NCI-H128 (cell line): ENCODE measurements at regions not wholly inside any gene's neighbourhood (a gene's known extent, or its start where the extent isn't known, plus 50 kb on each side); places are given as distances from the start of the nearest gene placed in this dataset.
"Not testable (repeated sequence)": the region's sequence is repeated elsewhere in the genome, so short reads cannot be mapped to it uniquely, and the experiment has no call there.

Experiments used
- DNase-seq: peaks from one replicate; lab custom pipeline; 2025; ENCODE audit not compliant: unreplicated experiment; lab: John Stamatoyannopoulos, UW

GRCh38 chr20:12068121-12068520 lies 150.4 kb downstream of the BTBD3 start:
- no peak for DNase-seq

DNA sequence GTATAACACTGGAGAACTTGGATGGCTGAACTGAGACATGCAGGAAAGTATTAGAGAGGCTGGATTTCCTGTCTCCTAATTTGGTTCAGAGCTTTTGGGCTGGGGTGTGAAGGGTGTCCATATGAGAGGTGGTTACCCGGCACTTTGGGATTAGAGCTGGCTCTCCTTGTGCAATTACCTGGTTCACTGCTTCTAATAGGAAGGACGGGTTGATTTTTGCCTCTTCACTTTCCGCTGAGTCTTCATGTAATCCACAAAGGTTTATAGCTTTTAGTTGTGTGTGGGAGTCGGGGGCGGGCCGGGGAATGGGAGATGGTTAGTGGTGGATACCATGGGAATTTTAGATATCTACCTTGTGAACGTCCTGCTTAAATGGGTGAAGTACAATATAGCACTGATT lies 151.5 kb downstream of the BTBD3 start:
- no peak for DNase-seq

- no peak for DNase-seq
Measured at GRCh38 chr20:12072221-12072953, 154.7 kb downstream of the BTBD3 start.

DNA sequence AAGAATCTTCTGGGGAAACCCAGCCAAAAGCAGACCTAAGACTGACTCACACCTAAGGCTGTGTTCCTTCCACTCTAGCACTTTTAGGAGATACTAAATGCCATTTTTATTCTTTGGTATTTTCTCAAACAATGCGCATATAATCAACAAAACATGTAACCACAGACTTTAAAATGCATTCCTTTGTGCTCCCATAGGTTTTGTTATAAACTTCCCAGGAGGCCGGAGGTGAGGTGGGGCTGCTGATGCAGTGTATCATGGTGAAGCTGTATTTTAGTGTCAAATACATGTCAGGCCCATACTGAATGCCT lies 155.2 kb downstream of the BTBD3 start:
- DNase-seq: no peak

- DNase-seq: no peak
Measured at GRCh38 chr20:12074111-12074655, 156.5 kb downstream of the BTBD3 start.

DNA sequence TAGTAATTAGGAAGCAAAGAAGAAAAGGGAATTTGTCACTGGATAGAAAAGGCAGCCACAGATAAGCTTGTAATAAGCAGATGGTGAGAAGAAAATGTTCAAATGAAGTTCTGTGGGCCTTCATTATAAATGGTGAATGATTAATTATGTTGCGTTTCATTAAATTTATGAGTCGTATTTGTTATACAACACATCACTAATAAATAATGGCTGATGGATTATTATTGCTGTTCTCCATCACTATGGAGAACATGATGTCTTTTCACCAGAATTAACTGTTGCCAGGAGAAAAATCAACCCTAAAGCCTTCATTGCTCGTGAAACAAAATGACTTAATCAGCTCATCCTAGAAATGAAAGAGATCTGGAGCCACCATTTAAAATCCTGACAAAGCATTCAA lies 158.5 kb downstream of the BTBD3 start:
- DNase-seq: no peak

DNA sequence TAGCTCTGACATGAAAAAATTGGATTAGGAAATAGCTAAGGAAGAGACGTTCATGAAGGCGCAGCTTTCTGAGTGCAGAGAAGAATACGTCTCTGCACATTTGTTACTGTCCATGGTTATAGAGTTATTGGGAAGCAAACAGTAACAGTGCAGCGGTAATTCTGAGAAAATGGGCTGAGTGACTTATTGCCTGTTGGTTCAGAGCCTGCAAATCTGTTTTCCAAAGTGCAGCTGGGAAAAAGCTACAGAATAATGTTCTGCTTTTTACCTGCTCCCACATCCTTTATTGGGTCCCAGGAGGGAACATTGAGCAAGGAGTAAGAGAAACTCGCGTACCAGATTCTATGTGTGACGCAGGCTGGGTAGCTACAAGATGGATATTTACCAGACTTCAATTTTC lies 160.2 kb downstream of the BTBD3 start:
- DNase-seq: no peak

DNA sequence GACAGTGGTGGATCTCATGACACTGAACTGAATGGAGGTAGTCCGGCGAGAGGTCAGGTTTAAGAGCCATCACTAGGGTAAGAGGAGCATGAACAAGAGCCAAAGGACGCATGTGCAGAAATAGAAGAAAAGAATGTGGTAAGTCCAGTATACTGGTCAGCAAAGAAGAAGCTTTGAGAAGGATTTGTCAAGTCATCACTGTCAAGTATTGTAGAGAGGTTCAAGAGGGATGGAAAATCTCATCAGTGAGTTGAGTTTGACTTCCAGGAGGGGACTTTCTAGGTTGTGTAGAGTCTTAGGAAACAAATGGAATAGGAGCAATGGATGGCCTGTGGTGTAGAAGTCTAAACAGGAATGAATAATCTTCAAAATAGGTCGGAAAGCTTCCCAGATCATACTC lies 161.8 kb downstream of the BTBD3 start:
- DNase-seq: no peak

DNA sequence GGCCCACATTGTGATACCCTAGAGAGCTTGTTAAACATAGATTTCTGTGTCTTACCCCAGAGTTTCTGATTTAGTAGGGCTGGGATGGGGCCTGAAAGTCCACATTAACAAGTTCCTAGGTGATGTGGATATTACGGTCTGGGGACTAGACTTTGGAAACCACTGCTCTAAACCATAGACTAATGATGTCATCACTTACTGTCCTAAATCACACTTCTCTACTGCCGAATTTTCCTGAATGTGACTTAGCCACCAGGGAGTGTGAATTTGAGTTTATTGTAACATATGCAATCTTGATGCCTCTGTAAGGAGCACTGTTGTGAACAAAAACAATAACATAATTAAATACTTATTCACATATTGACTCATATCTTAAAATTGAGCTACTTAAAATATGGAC lies 165.6 kb downstream of the BTBD3 start:
- DNase-seq: no peak

- DNase-seq: no peak
Measured at GRCh38 chr20:12084482-12084881, 166.8 kb downstream of the BTBD3 start.

DNA sequence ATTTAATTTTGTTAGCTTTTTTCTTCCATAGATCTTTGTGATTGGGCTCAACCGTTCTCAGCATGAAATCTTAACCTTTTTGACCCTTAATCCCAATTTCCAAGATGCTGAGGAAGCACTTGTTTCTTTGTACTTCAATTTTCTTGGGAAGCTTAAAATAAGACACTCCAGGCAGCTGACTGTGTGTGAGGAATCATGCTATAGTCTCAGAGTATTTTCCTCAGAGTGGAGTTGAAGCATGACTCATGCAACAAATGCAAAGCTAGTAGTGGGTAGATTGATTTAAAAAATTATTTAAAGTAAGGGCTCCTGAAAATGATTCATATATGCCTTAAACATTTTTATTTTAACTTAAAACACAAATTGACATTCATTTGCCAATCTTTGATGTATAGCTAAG lies 168.7 kb downstream of the BTBD3 start:
- no peak for DNase-seq

DNA sequence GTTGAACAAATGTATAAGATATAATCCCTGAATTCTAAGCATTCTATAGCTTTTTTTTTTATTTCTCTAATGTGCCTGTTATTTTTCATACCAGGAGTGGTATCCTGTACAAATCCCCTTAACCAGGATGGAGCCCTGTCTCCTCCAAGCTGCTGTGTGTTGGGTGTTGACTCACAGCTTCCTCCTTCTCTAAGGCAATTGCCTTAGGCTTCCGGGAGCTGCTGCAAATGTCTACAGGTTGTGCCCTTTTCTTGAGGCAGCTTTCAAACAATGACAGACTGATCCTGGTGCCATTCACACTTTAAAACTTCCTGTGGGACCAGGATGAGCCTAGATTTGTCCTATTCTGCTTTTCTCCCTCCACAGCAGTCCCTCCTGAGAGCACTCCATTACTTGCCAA lies 173.2 kb downstream of the BTBD3 start:
- no peak for DNase-seq

- DNase-seq: no peak
Measured at GRCh38 chr20:12093057-12093796, 175.5 kb downstream of the BTBD3 start.

GRCh38 chr20:12093797-12094190 lies 176.1 kb downstream of the BTBD3 start:
- not testable (repeated sequence) for DNase-seq

- DNase-seq: no peak
Measured at GRCh38 chr20:12095180-12095920, 177.7 kb downstream of the BTBD3 start.

- no peak for DNase-seq
Measured at GRCh38 chr20:12098421-12098820, 180.7 kb downstream of the BTBD3 start.

GRCh38 chr20:12108846-12109245 lies 191.2 kb downstream of the BTBD3 start:
- DNase-seq: no peak

GRCh38 chr20:12110274-12110673 lies 192.6 kb downstream of the BTBD3 start:
- no peak for DNase-seq

DNA sequence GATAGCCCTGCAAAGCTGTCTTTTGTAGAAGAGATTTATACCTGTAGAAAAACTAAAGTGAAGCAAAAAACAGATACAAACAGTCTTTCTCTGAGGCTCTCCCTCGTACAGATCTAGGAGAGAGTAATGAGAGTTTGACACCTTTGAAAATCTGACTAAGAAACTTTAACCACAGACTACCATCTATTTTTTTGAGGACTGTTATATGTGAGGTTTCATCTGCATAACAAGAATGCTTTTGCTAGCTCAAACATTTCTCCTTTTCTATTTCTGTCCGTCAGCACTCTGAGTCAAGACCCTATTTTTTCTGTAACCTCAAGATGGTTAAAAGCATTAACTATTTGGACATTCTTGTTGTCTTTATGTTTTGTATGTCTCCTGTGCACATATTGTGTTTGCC lies 193.0 kb downstream of the BTBD3 start:
- no peak for DNase-seq

DNA sequence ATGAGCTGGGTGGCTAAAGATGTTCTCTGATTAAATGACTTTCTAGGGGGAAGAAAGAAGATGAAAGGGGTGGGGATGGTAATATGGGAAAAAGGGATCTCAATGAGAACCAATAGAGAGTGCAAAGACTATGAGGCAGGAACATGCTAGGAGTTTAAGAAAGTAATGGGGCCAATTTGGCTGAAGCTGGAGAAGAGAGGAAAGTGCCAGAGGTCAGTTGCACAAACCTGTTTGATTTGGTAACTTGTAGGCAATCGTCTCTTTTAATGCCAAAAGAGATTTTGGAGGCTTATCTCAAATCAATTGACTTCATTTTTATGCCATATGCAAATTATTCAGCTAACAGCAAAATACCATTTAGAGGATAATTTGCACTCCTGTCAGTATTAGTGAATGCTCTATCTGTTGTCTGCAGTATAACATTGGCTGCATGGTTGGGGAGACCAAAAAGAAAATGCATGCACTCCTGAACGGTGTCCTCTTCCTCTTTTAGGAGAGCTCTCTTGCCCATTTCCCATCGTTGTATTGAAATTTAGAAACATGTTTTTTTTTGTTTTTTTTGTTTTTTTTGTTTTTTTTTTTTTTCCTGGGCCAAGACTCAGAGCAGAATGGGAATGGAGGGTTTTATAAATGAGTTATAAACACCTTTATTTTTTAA lies 193.9 kb downstream of the BTBD3 start:
- no peak for DNase-seq

DNA sequence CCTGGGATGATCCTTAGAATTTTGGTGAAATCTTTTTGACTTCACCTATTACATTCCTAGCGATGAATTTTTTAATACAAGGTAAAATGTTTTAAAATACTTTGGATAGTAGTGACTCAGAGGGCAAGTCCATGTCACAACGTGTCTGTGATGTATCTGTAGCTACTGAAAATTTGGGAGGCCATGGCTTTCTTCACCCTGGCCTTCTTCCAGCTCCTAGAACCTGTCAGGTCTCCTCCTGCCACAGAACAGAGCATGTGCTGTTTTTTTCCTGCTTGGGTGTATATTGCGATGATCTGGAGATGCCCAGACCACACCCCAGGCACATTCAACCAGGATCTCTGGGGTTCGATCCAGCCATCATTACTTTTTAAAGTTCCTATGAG lies 194.4 kb downstream of the BTBD3 start:
- no peak for DNase-seq
